HEK293 (cell line): ENCODE measurements at regions not wholly inside any gene's neighbourhood (a gene's known extent, or its start where the extent isn't known, plus 50 kb on each side); places are given as distances from the start of the nearest gene placed in this dataset.

Experiments
- CTCF ChIA-PET: fragments of 350-600 bp; formaldehyde crosslinking; extraction: SDS; loops from one replicate; lab custom pipeline; 2021; ENCODE audit warnings: antibody characterized with exemption; lab: Yijun Ruan, JAX
- POLR2A ChIA-PET: fragments of 300-600 bp; formaldehyde crosslinking; extraction: SDS; loops from one replicate; lab custom pipeline; 2020; ENCODE audit warnings: antibody characterized with exemption, inconsistent platforms; lab: Yijun Ruan, JAX
- H3K27ac ChIP-seq: fragments of 200-500 bp; sonication (Bioruptor generic); 2 replicates; pipeline ENCODE4 v1.5.1; 2014; ENCODE audit warnings: low read depth, low read length, control low read depth, inconsistent platforms; ENCODE audit errors: extremely low read depth
- H3K36me3 ChIP-seq, 2 experiments: fragments of 200-500 bp in 1 of 2; sonication (Bioruptor generic) in 1 of 2; 1 replicate in 1 of 2; 2 replicates in 1 of 2; pipeline ENCODE4 v1.5.1; 2014 to 2017; ENCODE audit warnings: inconsistent platforms in 2 of 2, low read length in 2 of 2; ENCODE audit not compliant: control insufficient read depth in 2 of 2, insufficient read depth in 1 of 2
- H3K4me1 ChIP-seq: fragments of 200-500 bp; sonication (Bioruptor generic); 2 replicates; pipeline ENCODE4 v1.5.1; 2014; ENCODE audit warnings: mild to moderate bottlenecking, low read length, inconsistent platforms; ENCODE audit not compliant: control insufficient read depth, insufficient read depth
- H3K4me3 ChIP-seq: 2 replicates; pipeline ENCODE4 v1.5.1; 2011; ENCODE audit warnings: low read depth, mild to moderate bottlenecking, control low read depth, low read length, moderate library complexity
- H3K9me3 ChIP-seq: fragments of 200-500 bp; sonication (Bioruptor generic); 2 replicates; pipeline ENCODE4 v1.5.1; 2014; ENCODE audit warnings: low read depth, low read length, inconsistent platforms; ENCODE audit not compliant: control insufficient read depth, insufficient read depth
- FEZF1 ChIP-seq: fragments of 450-650 bp; formaldehyde crosslinking; IDR thresholded peaks from 2 replicates; pipeline ENCODE4 v1.5.1; 2016; ENCODE audit warnings: missing biosample characterization, missing genetic modification characterization
- GFI1B ChIP-seq: fragments of 450-650 bp; formaldehyde crosslinking; IDR thresholded peaks from 2 replicates; pipeline ENCODE4 v1.5.1; 2016; ENCODE audit warnings: missing biosample characterization, missing genetic modification characterization
- GLI4 ChIP-seq: fragments of 450-650 bp; formaldehyde crosslinking; IDR thresholded peaks from 2 replicates; pipeline ENCODE4 v1.5.1; 2016; ENCODE audit warnings: missing biosample characterization, missing genetic modification characterization
- MZF1 ChIP-seq: fragments of 450-650 bp; formaldehyde crosslinking; IDR thresholded peaks from 2 replicates; pipeline ENCODE4 v1.5.1; 2017; ENCODE audit warnings: missing biosample characterization, missing genetic modification characterization, borderline replicate concordance
- SP2 ChIP-seq: fragments of 450-650 bp; formaldehyde crosslinking; IDR thresholded peaks from 2 replicates; pipeline ENCODE4 v1.5.1; 2016; ENCODE audit warnings: missing biosample characterization, missing genetic modification characterization
- ZBTB21 ChIP-seq: fragments of 450-650 bp; formaldehyde crosslinking; IDR thresholded peaks from 2 replicates; pipeline ENCODE4 v1.5.1; 2017; ENCODE audit warnings: missing biosample characterization, missing genetic modification characterization
- ZBTB7A ChIP-seq: fragments of 450-650 bp; formaldehyde crosslinking; IDR thresholded peaks from 2 replicates; pipeline ENCODE4 v1.5.1; 2016; ENCODE audit warnings: low read depth, missing biosample characterization, missing genetic modification characterization
- ZBTB8A ChIP-seq: fragments of 450-650 bp; formaldehyde crosslinking; IDR thresholded peaks from 2 replicates; pipeline ENCODE4 v1.5.1; 2016; ENCODE audit warnings: missing biosample characterization, missing genetic modification characterization
- ZFP3 ChIP-seq: fragments of 450-650 bp; formaldehyde crosslinking; IDR thresholded peaks from 2 replicates; pipeline ENCODE4 v1.5.1; 2016; ENCODE audit warnings: low read depth, missing biosample characterization, missing genetic modification characterization
- ZFP41 ChIP-seq: fragments of 450-650 bp; formaldehyde crosslinking; IDR thresholded peaks from 2 replicates; pipeline ENCODE4 v1.5.1; 2016; ENCODE audit warnings: missing biosample characterization, missing genetic modification characterization, borderline replicate concordance
- ZNF114 ChIP-seq: fragments of 450-650 bp; formaldehyde crosslinking; IDR thresholded peaks from 2 replicates; pipeline ENCODE4 v1.5.0; 2017; ENCODE audit warnings: missing biosample characterization, missing genetic modification characterization
- ZNF133 ChIP-seq: fragments of 450-650 bp; formaldehyde crosslinking; IDR thresholded peaks from 2 replicates; pipeline ENCODE4 v1.5.1; 2016; ENCODE audit warnings: missing biosample characterization, missing genetic modification characterization
- ZNF140 ChIP-seq: fragments of 450-650 bp; formaldehyde crosslinking; IDR thresholded peaks from 2 replicates; pipeline ENCODE4 v1.5.1; 2016; ENCODE audit warnings: missing biosample characterization, missing genetic modification characterization
- ZNF146 ChIP-seq: fragments of 450-650 bp; formaldehyde crosslinking; IDR thresholded peaks from 2 replicates; pipeline ENCODE4 v1.5.1; 2016; ENCODE audit warnings: missing biosample characterization, missing genetic modification characterization
- ZNF175 ChIP-seq: fragments of 450-650 bp; formaldehyde crosslinking; IDR thresholded peaks from 2 replicates; pipeline ENCODE4 v1.5.1; 2016; ENCODE audit warnings: missing biosample characterization, missing genetic modification characterization
- ZNF24 ChIP-seq: fragments of 450-650 bp; formaldehyde crosslinking; IDR thresholded peaks from 2 replicates; pipeline ENCODE4 v1.5.1; 2016; ENCODE audit warnings: missing biosample characterization, missing genetic modification characterization
- ZNF248 ChIP-seq: fragments of 450-650 bp; formaldehyde crosslinking; IDR thresholded peaks from 2 replicates; pipeline ENCODE4 v1.5.1; 2017; ENCODE audit warnings: missing biosample characterization, missing genetic modification characterization
- ZNF350 ChIP-seq: fragments of 450-650 bp; formaldehyde crosslinking; IDR thresholded peaks from 2 replicates; pipeline ENCODE4 v1.5.0; 2017; ENCODE audit warnings: missing biosample characterization, mild to moderate bottlenecking, missing genetic modification characterization
- ZNF423 ChIP-seq: fragments of 450-650 bp; formaldehyde crosslinking; IDR thresholded peaks from 2 replicates; pipeline ENCODE4 v1.5.1; 2016; ENCODE audit warnings: missing biosample characterization, missing genetic modification characterization
- ZNF473 ChIP-seq: fragments of 450-650 bp; formaldehyde crosslinking; IDR thresholded peaks from 2 replicates; pipeline ENCODE4 v1.5.1; 2017; ENCODE audit warnings: missing biosample characterization, missing genetic modification characterization
- ZNF48 ChIP-seq: fragments of 450-650 bp; formaldehyde crosslinking; IDR thresholded peaks from 2 replicates; pipeline ENCODE4 v1.5.1; 2016; ENCODE audit warnings: missing biosample characterization, missing genetic modification characterization
- ZNF548 ChIP-seq: fragments of 450-650 bp; formaldehyde crosslinking; IDR thresholded peaks from 2 replicates; pipeline ENCODE4 v1.5.1; 2016; ENCODE audit warnings: missing biosample characterization, missing genetic modification characterization
- ZNF555 ChIP-seq: fragments of 450-650 bp; formaldehyde crosslinking; conservative IDR thresholded peaks from 2 replicates; pipeline ENCODE4 v1.5.1; 2017; ENCODE audit warnings: missing biosample characterization, mild to moderate bottlenecking, missing genetic modification characterization, inconsistent platforms
- ZNF560 ChIP-seq: fragments of 450-650 bp; formaldehyde crosslinking; IDR thresholded peaks from 2 replicates; pipeline ENCODE4 v1.5.1; 2017; ENCODE audit warnings: missing biosample characterization, missing genetic modification characterization, borderline replicate concordance
- ZNF571 ChIP-seq: fragments of 450-650 bp; formaldehyde crosslinking; IDR thresholded peaks from 2 replicates; pipeline ENCODE4 v1.5.0; 2017; ENCODE audit warnings: missing biosample characterization, missing genetic modification characterization
- ZNF670 ChIP-seq: fragments of 450-650 bp; formaldehyde crosslinking; IDR thresholded peaks from 2 replicates; pipeline ENCODE4 v1.5.1; 2016; ENCODE audit warnings: missing biosample characterization, missing genetic modification characterization, low read depth
- ZNF792 ChIP-seq: fragments of 450-650 bp; formaldehyde crosslinking; IDR thresholded peaks from 2 replicates; pipeline ENCODE4 v1.5.1; 2016; ENCODE audit warnings: missing biosample characterization, missing genetic modification characterization
- ZXDB ChIP-seq: fragments of 450-650 bp; formaldehyde crosslinking; IDR thresholded peaks from 2 replicates; pipeline ENCODE4 v1.5.1; 2016; ENCODE audit warnings: missing biosample characterization, missing genetic modification characterization
- TF ChIP-seq, protein P1 (sequence below): fragments of 450-650 bp; formaldehyde crosslinking; IDR thresholded peaks from 2 replicates; pipeline ENCODE4 v1.5.1; 2016; ENCODE audit warnings: missing biosample characterization, missing genetic modification characterization, low read depth
- TF ChIP-seq, protein P2 (sequence below): fragments of 450-650 bp; formaldehyde crosslinking; IDR thresholded peaks from 2 replicates; pipeline ENCODE4 v1.5.1; 2017; ENCODE audit warnings: missing biosample characterization, missing genetic modification characterization
- TF ChIP-seq, protein P3 (sequence below): fragments of 450-650 bp; formaldehyde crosslinking; IDR thresholded peaks from 2 replicates; pipeline ENCODE4 v1.5.1; 2016; ENCODE audit warnings: missing biosample characterization, missing genetic modification characterization
- TF ChIP-seq, protein P4 (sequence below): fragments of 450-650 bp; formaldehyde crosslinking; IDR thresholded peaks from 2 replicates; pipeline ENCODE4 v1.5.1; 2017; ENCODE audit warnings: missing biosample characterization, missing genetic modification characterization
- TF ChIP-seq, protein P5 (sequence below): fragments of 450-650 bp; formaldehyde crosslinking; conservative IDR thresholded peaks from 2 replicates; pipeline ENCODE4 v1.5.1; 2016; ENCODE audit warnings: low read depth, missing biosample characterization, missing genetic modification characterization

DNA sequence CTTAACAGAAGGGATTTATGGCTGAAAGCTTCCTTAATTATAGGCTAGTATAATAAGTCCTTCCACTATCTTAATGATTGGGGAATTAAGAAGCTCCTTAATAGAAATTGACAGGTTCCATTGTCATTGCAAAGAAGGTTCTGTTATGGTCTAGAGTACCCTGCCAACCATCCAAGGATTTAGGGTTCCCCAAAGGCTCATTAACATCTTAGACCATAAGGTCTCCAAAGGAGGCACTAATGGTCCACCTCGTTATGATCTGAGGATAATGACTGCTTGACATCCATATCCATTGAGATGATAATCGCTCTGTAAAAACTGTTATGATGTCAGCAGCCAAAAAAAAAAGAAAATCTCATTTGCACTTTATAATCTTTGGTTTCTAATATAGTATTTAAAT is 441.6 kb downstream of the GBA3 start (continued):
- TF ChIP-seq, protein P1, sequence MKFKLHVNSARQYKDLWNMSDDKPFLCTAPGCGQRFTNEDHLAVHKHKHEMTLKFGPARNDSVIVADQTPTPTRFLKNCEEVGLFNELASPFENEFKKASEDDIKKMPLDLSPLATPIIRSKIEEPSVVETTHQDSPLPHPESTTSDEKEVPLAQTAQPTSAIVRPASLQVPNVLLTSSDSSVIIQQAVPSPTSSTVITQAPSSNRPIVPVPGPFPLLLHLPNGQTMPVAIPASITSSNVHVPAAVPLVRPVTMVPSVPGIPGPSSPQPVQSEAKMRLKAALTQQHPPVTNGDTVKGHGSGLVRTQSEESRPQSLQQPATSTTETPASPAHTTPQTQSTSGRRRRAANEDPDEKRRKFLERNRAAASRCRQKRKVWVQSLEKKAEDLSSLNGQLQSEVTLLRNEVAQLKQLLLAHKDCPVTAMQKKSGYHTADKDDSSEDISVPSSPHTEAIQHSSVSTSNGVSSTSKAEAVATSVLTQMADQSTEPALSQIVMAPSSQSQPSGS, result no peak
- TF ChIP-seq ZNF175 (tag by site-specific recombination) (no peak), ZNF473 (tag by site-specific recombination) (no peak), ZNF248 (no peak), ZNF146 (tag by site-specific recombination) (no peak)

DNA sequence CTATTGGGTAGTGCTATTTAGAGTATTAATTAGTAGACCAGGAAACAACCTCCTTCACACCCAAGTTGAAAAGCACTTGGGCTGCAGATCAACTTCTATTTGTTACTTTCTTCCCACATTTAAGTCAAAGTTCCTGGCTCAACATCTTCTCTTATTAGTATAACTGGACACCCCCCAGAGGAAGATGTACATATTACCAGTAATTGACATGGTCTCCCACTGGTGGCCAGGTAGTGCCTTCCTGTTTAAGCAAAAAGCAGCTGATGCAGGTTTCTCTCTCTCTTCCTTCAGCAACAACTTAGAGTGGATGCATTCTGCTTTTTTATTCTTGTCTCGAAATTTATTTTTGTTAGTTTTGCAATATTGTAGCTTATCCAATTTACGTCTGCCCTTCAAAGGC is 438.1 kb downstream of the GBA3 start:
- CTCF ChIA-PET, result no interaction called here

DNA sequence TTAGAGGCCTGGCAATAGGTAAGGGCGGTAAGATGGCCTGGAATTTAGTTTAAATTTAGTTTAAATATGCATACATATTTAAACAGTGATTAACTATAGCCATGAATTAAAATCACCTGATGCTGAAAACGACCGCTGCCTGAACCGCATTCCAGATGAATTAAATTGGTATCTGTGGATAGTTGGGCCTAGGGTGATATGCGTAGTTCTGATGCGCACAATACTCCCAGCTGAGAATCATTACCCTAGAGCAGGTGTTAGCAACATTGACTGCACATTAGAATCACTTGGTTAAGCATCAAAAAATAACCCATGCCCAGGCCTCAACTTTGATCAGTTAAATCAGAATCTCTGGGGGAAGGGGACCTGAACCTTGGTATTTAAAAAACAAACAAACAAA is 432.4 kb downstream of the GBA3 start:
- no peaks in the 10 kb centered on the region for H3K4me1 ChIP-seq
- POLR2A ChIA-PET, result no interaction called here
- no peak overlapping the region for H3K4me3 ChIP-seq
- CTCF ChIA-PET, result no interaction called here
- no peak overlapping the region for H3K27ac ChIP-seq
- H3K9me3 ChIP-seq, result no peaks in the 10 kb centered on the region
- H3K36me3 ChIP-seq, result no peaks in the 10 kb centered on the region
- TF ChIP-seq ZBTB7A (tag by site-specific recombination) (no peak), ZNF48 (tag by site-specific recombination) (no peak), ZFP41 (tag by site-specific recombination) (no peak), MZF1 (tag by site-specific recombination) (no peak), FEZF1 (tag by site-specific recombination) (no peak), ZNF114 (tag by site-specific recombination) (no peak), ZNF548 (tag by site-specific recombination) (no peak), ZFP3 (tag by site-specific recombination) (no peak)
- TF ChIP-seq, protein P2, sequence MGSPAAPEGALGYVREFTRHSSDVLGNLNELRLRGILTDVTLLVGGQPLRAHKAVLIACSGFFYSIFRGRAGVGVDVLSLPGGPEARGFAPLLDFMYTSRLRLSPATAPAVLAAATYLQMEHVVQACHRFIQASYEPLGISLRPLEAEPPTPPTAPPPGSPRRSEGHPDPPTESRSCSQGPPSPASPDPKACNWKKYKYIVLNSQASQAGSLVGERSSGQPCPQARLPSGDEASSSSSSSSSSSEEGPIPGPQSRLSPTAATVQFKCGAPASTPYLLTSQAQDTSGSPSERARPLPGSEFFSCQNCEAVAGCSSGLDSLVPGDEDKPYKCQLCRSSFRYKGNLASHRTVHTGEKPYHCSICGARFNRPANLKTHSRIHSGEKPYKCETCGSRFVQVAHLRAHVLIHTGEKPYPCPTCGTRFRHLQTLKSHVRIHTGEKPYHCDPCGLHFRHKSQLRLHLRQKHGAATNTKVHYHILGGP, result no peak
- TF ChIP-seq, protein P3, sequence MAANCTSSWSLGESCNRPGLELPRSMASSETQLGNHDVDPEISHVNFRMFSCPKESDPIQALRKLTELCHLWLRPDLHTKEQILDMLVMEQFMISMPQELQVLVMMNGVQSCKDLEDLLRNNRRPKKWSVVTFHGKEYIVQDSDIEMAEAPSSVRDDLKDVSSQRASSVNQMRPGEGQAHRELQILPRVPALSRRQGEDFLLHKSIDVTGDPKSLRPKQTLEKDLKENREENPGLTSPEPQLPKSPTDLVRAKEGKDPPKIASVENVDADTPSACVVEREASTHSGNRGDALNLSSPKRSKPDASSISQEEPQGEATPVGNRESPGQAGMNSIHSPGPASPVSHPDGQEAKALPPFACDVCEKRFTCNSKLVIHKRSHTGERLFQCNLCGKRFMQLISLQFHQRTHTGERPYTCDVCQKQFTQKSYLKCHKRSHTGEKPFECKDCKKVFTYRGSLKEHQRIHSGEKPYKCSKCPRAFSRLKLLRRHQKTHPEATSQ (tag by site-specific recombination), result no peak

More for the DNA sequence above, 438.1 kb downstream of the GBA3 start:
- Histone ChIP-seq H3K36me3 (no peaks in the 10 kb centered on the region), H3K4me1 (no peaks in the 10 kb centered on the region), H3K4me3 (no peak overlapping the region), H3K9me3 (no peaks in the 10 kb centered on the region), H3K27ac (no peak overlapping the region)
- no peak for TF ChIP-seq ZNF423
- TF ChIP-seq GLI4 (tag by site-specific recombination), result no peak
- no peak for TF ChIP-seq ZNF350 (tag by site-specific recombination)
- TF ChIP-seq ZNF792 (tag by site-specific recombination), result no peak
- TF ChIP-seq, protein P1, result no peak
- TF ChIP-seq SP2 (tag by site-specific recombination), result no peak
- TF ChIP-seq ZNF133 (tag by site-specific recombination), result no peak
- TF ChIP-seq ZNF24 (tag by site-specific recombination), result no peak
- TF ChIP-seq GFI1B, result no peak
- TF ChIP-seq ZNF571 (tag by site-specific recombination), result no peak
- TF ChIP-seq ZXDB, result no peak
- TF ChIP-seq ZNF670 (tag by site-specific recombination), result no peak
- no peak for TF ChIP-seq ZNF560
- TF ChIP-seq ZBTB8A (tag by site-specific recombination), result no peak
- TF ChIP-seq, protein P4, sequence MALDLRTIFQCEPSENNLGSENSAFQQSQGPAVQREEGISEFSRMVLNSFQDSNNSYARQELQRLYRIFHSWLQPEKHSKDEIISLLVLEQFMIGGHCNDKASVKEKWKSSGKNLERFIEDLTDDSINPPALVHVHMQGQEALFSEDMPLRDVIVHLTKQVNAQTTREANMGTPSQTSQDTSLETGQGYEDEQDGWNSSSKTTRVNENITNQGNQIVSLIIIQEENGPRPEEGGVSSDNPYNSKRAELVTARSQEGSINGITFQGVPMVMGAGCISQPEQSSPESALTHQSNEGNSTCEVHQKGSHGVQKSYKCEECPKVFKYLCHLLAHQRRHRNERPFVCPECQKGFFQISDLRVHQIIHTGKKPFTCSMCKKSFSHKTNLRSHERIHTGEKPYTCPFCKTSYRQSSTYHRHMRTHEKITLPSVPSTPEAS (tag by site-specific recombination), result no peak
- TF ChIP-seq, protein P5, sequence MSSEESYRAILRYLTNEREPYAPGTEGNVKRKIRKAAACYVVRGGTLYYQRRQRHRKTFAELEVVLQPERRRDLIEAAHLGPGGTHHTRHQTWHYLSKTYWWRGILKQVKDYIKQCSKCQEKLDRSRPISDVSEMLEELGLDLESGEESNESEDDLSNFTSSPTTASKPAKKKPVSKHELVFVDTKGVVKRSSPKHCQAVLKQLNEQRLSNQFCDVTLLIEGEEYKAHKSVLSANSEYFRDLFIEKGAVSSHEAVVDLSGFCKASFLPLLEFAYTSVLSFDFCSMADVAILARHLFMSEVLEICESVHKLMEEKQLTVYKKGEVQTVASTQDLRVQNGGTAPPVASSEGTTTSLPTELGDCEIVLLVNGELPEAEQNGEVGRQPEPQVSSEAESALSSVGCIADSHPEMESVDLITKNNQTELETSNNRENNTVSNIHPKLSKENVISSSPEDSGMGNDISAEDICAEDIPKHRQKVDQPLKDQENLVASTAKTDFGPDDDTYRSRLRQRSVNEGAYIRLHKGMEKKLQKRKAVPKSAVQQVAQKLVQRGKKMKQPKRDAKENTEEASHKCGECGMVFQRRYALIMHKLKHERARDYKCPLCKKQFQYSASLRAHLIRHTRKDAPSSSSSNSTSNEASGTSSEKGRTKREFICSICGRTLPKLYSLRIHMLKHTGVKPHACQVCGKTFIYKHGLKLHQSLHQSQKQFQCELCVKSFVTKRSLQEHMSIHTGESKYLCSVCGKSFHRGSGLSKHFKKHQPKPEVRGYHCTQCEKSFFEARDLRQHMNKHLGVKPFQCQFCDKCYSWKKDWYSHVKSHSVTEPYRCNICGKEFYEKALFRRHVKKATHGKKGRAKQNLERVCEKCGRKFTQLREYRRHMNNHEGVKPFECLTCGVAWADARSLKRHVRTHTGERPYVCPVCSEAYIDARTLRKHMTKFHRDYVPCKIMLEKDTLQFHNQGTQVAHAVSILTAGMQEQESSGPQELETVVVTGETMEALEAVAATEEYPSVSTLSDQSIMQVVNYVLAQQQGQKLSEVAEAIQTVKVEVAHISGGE (tag by site-specific recombination), result no peak
- TF ChIP-seq ZNF555 (tag by site-specific recombination), result no peak
- TF ChIP-seq ZBTB21 (tag by site-specific recombination), result no peak
- TF ChIP-seq ZNF140, result no peak
- POLR2A ChIA-PET, result no interaction called here
